C4-2B (cell line): ENCODE measurements at regions not wholly inside any gene's neighbourhood (a gene's known extent, or its start where the extent isn't known, plus 50 kb on each side); places are given as distances from the start of the nearest gene placed in this dataset.

ENCODE experiments used
- CTCF ChIP-seq: fragments of 450-650 bp; conservative IDR thresholded peaks from 2 replicates; pipeline ENCODE4 v1.5.1; 2017; ENCODE audit warnings: mild to moderate bottlenecking
- ZFX ChIP-seq: fragments of 450-650 bp; IDR thresholded peaks from 2 replicates; pipeline ENCODE4 v1.6.1; 2017

- TF ChIP-seq CTCF (no peak), ZFX (no peak)
Observed at GRCh38 chr1:242579528-242580235, 55.2 kb upstream of the PLD5 start.
